GM21423 (cell line): ENCODE measurements at regions not wholly inside any gene's neighbourhood (a gene's known extent, or its start where the extent isn't known, plus 50 kb on each side); places are given as distances from the start of the nearest gene placed in this dataset.
"Not testable (repeated sequence)": the region's sequence is repeated elsewhere in the genome, so short reads cannot be mapped to it uniquely, and the experiment has no call there.

ENCODE experiments used
- ATAC-seq: cut with Tn5 transposase; IDR thresholded peaks from one replicate; pipeline ENCODE4 v1.9.1; 2021; ENCODE audit warnings: mild to moderate bottlenecking, moderate library complexity; ENCODE audit not compliant: unreplicated experiment

- no peak for ATAC-seq
Observed at GRCh38 chr11:107276077-107276476, 181.5 kb downstream of the CWF19L2 start.

- ATAC-seq = no peak
Observed at GRCh38 chr11:107275632-107276031, 182.0 kb downstream of the CWF19L2 start.

GRCh38 chr11:107274138-107274537 lies 183.5 kb downstream of the CWF19L2 start:
- ATAC-seq = no peak

- ATAC-seq = no peak
Observed at GRCh38 chr11:107272561-107272960, 185.1 kb downstream of the CWF19L2 start.

DNA sequence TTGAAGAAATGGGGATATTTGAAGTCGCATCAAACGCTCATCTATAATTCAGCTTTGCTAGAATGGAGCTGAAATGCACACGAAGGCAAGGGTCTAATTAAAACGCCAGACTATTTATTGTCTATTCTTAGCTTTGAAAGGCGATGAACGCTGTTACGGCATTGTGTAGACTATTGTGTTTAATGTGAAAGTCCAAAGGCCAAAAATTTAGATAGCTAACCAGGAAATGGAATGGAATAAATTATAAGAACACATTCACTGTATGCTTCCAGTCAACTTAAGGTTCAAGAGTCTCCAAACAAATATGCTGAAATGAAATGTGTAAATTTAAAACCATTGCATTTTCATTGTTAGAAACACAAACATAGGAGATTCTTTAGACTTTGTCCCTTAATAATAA lies 186.2 kb downstream of the CWF19L2 start:
- no peak for ATAC-seq

GRCh38 chr11:107268977-107269376 lies 188.6 kb downstream of the CWF19L2 start:
- ATAC-seq = no peak

GRCh38 chr11:107266455-107266854 lies 191.2 kb downstream of the CWF19L2 start:
- ATAC-seq = no peak

DNA sequence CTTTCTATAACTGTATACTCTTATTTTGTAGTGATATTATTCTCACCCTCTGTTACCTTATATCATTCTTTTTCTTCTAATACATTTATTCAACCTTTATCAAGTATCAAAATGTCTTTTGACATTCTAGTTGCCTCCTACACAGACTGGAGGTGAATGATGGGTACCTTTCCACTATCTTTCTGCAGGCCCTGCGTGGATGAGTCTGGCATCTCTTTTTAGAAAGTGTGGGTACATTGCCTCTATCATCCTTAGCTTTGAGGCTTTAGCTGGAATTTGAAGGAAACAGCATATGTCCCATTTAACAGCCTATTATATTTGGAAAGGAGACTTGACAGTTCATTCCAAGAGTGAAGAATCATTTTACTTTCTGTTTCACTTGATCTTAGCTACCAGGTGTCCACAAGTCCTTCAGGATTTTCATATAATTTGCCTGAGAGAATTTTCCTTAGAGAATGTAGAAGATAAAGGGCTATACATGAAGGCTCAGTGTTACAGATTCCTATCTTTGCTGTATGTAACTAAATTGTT lies 192.0 kb downstream of the CWF19L2 start:
- ATAC-seq = no peak

GRCh38 chr11:107263844-107264563 lies 193.6 kb downstream of the CWF19L2 start:
- peak; percentile 64 for ATAC-seq

GRCh38 chr11:107259811-107260221 lies 197.8 kb downstream of the CWF19L2 start:
- ATAC-seq = no peak

DNA sequence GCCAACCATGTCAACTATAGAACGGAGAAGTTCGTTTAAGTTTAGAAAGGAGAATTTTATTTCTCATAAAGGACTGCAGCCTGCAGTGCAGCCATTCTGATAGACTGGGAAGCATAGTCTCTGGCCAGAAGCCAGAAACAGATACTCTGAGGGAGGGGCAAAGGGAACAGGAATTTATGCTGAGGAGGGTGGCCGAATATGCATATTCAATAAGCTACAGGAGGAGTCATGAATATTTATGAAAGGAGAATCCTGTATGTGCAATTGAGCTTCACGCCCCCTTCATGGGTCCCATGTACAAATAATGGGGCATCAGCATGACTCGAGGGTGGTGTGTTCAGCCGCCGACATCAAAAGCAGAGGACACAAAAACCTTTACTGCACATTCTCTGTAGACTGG lies 199.9 kb downstream of the CWF19L2 start:
- ATAC-seq = no peak

GRCh38 chr11:107253661-107254060 lies 204.0 kb downstream of the CWF19L2 start:
- ATAC-seq = not testable (repeated sequence)

DNA sequence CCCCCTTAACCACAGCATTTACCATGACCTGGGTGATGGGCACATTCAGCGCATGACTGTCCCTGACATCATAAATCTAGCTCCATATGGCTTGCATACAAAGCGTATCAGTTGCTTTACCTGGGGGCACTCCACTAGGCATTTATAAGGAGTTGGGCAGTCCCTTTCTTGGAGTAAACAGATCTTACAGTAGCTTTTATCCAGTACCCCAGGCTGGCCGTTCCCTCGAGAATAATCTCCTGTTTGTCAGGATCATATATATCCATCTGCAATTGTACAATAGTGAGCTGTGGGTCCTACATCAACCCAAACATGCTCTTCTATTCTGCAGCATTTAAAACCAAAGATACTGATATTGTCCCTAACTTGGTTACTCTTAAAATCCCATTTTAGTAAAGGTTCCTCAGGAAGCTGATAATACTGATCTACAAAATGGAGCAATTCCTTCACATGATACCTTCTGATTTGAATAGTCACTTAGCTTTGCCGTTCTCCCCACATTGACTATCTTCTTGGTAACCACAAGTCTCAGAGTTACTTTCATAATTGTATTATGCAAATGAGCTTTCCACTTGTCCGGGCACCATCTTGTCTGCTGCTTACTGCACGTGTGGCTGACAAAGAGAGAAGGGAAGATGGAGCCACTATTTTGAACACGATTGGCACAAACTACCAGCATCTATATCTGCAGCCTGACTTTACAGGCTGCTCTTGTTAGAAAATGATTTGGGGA lies 205.0 kb downstream of the CWF19L2 start:
- no peak for ATAC-seq

GRCh38 chr11:107251298-107251697 lies 206.3 kb downstream of the CWF19L2 start:
- no peak for ATAC-seq

- ATAC-seq = no peak
Observed at GRCh38 chr11:107250017-107250416, 207.6 kb downstream of the CWF19L2 start.

GRCh38 chr11:107249054-107249453 lies 208.6 kb downstream of the CWF19L2 start:
- no peak for ATAC-seq

DNA sequence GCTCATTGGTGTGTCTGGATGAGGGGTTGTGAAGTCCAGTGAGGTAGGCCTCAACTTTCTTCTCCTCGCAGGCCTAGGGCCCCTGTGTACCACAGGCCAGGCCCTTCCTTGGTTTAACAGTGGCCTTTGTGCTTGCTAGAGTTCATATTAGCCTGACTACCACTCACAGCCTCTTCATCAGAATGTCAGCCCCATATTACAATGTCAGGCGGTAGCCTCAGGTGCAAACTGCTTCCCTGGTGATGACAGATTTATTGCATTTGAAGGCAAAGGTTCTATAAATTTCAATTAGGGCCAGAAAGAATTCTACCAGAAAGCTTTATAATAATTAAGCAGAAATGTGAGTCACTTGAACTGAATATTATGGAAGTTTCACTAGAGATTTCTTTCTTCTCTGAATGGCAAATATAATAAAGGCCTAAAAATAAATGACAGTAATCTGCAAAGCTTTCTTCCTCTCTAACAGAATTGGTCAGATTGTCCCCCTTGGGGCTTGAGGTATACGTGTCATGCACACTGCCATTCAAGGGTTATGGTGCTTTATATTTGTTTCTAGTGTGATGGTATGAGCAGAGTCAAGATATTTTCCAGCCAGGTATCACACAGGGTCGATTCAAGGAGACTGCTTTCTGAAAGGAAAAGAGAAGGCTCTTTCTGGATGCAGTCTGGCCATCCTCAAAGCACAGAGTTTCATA lies 210.3 kb downstream of the CWF19L2 start:
- ATAC-seq = no peak

GRCh38 chr11:107243929-107244328 lies 213.7 kb downstream of the CWF19L2 start:
- ATAC-seq = no peak

DNA sequence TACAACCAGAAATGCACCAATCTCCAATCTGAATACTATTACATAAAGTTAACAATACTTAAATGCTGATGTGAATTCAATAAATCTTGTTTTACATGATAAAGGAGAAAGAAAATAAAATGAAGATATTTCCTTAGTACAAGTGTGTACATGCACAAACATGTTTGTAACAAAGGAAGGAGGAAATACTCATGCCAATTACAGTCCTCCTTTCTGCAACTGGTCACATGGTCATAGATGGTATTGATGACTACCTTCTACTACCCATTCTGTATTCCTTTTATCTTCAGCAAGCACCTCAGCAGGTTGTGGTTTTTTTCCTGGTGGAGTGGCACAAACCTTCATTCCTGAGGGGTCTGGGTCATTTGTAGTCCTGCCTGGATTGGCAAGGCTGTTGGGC lies 214.2 kb upstream of the GUCY1A2 start:
- ATAC-seq = no peak

DNA sequence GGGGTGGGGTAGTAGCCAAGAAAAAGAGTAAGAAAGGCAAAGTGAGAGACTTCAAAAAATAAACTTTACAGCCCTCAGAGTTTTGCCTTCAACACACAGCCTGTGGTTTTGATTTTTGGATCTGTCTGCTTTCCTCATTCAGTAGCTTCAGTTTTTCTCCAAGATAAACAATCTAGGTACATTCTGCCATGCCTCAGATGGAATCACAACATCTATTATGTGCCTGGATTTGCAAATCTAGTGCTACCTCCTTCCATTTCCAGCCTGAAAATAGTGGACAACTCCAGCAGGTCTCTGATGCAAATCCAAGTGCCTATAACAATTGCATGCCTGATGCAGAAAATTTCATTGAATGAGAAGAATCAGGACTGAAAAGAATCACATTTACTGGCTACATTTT lies 206.6 kb upstream of the GUCY1A2 start:
- no peak for ATAC-seq

DNA sequence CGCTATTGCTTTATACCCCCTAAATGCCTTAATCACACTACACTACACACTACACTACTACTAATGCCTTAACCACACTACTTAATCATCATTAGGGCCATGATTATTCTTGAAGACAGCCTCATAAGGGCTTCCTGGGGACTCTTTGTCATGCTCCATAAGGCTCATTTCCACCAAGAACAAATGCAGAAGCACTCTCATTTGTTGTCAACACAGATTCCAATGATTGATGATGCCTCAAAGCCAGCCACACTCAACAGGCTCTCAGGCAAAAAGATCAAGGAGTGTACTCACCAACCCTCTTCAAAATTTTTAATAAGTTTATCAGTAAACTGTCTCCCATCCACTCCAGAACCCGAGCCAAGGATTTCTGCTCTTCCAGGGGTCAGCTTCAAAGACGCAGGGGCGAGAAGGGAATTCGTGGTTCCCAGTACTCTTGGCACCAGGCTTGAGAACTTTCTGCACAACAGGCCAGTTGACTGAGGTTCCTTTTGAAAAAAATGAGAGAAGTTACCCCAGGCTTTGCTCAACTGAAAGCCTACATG lies 204.7 kb upstream of the GUCY1A2 start:
- no peak for ATAC-seq
